ENCODE measurements at regions not wholly inside any gene's neighbourhood (a gene's known extent, or its start where the extent isn't known, plus 50 kb on each side); places are given as distances from the start of the nearest gene placed in this dataset.

GRCh38 chr3:109210501-109210900 is 74.0 kb downstream of the C3orf85 start:
- TF ChIP-seq CTCF (IDR thresholded peaks at IDR 0.05; ENCODE audit: low read length, missing control alignments) = no peak
- no peak overlapping the region for H3K4me3 ChIP-seq (replicated peaks; ENCODE audit: low read depth, low read length)
- DNase-seq (ENCODE audit: low read depth) = no peak

DNA sequence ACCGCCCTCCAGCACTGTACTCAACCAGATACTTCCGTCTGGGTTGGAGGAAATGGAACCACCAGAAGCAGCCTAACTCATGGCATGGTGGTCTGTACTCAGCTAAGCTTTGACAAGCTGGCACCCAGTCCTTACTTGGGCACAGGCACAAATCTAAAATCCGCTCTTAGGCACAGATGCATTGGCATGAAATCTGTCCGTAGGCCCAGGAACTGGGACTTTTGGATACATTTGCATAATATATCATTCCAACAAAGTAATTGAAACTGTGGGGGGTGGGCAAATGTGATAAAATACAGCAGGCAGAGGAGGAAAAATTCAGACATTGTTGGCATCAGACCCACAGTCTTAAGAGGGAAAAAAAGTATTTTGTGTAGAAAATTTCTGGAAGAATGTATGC is 75.4 kb downstream of the C3orf85 start:
- no peak for TF ChIP-seq CTCF (IDR thresholded peaks at IDR 0.05; ENCODE audit: low read length, missing control alignments)
- no peak for DNase-seq (ENCODE audit: low read depth)
- no peak overlapping the region for H3K4me3 ChIP-seq (replicated peaks; ENCODE audit: low read depth, low read length)

DNA sequence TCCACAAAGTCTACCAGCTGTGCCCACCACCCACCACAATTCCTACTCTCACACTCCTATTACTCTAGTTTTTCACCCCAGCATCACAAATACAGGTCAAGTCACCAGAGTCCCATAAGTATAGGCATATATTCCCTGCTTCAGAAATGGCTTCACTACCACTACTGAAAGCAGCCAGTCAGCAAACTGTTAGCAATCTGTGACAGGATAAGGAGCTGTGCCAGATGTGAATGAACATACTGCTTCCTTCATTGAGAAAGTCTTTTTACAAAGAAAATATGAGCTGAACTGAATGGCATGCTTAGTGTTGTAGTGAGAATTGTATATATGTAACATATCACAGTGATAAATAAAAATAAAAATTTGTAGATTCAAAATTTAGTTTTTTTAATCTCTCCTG is 76.8 kb downstream of the C3orf85 start:
- DNase-seq (ENCODE audit: low read depth) = no peak
- TF ChIP-seq CTCF (IDR thresholded peaks at IDR 0.05; ENCODE audit: low read length, missing control alignments) = no peak
- H3K4me3 ChIP-seq (replicated peaks; ENCODE audit: low read depth, low read length) = no peak overlapping the region

- H3K4me3 ChIP-seq (replicated peaks; ENCODE audit: low read depth, low read length) = no peak overlapping the region
- TF ChIP-seq CTCF (IDR thresholded peaks at IDR 0.05; ENCODE audit: low read length, missing control alignments) = peak; percentile 13
- DNase-seq (ENCODE audit: low read depth) = no peak
Observed at GRCh38 chr3:109224333-109224732, 87.8 kb downstream of the C3orf85 start.

DNA sequence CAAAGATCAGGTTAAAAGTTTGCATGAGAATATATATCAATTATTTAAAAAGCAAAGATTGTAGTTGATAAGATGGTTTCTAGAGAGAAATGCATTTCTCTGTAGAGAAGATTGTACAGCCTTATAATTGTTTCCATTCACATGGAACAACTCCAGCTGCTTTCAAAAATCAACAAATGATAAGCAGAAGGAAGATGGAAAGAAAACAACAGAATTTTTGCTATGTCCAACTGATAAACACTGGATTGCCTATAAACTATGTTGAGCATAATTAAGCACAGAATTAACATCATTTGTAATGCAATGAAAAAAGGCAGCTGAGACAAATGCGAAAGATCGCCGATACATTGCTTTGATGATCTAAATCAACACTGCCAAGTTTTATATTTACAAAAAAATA is 89.0 kb downstream of the C3orf85 start:
- no peak overlapping the region for H3K4me3 ChIP-seq (replicated peaks; ENCODE audit: low read depth, low read length)
- no peak for TF ChIP-seq CTCF (IDR thresholded peaks at IDR 0.05; ENCODE audit: low read length, missing control alignments)
- no peak for DNase-seq (ENCODE audit: low read depth)

GRCh38 chr3:109228391-109229080 is 87.8 kb downstream of the DPPA2 start:
- H3K4me3 ChIP-seq (replicated peaks; ENCODE audit: low read depth, low read length) = no peak overlapping the region
- no peak for TF ChIP-seq CTCF (IDR thresholded peaks at IDR 0.05; ENCODE audit: low read length, missing control alignments)
- no peak for DNase-seq (ENCODE audit: low read depth)

DNA sequence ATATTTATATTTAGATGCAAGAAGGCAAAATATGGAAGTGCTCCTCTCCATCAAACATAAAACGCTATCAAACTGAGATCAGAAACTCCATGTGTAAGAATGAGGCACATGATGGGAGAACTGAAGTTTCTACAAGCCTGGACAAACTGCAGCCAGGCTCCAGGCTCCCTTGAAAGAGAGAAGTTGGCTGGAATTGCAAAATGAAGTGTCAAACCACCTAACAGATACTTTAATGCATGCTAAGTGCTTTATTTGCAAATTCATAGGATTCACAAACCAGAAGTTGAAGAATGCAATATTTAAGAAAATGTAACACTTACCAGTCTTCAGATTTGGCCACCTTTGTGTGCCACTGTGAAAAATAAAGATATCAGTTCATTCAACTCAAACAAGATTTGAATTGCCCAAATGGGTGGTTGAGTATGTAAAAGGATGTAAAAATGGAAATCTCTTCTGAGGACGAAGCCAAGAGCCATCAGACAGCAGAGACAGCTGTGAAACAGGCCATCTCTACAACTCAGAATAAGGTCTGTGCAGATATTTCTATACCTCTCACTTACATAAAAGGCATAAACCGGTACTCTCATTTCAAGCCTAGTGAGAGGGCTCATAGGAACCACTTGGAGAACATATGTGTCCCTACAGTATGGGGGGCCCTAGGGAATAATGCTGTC is 87.0 kb downstream of the DPPA2 start:
- DNase-seq (ENCODE audit: low read depth) = no peak
- no peak for TF ChIP-seq CTCF (IDR thresholded peaks at IDR 0.05; ENCODE audit: low read length, missing control alignments)
- H3K4me3 ChIP-seq (replicated peaks; ENCODE audit: low read depth, low read length) = no peak overlapping the region
